CD14-positive monocyte (primary cell): ENCODE measurements at regions not wholly inside any gene's neighbourhood (a gene's known extent, or its start where the extent isn't known, plus 50 kb on each side); places are given as distances from the start of the nearest gene placed in this dataset.

Source experiments
- DNase-seq, 3 donors: peaks; one replicate each; pipeline ENCODE4 v3.0.0-alpha.2; 2011 to 2022
- H2AFZ ChIP-seq: 2 replicates; pipeline ENCODE4 v1.6.0; 2012; ENCODE audit warnings: mild to moderate bottlenecking, low read depth, low read length, inconsistent platforms; ENCODE audit not compliant: insufficient read depth, poor library complexity, severe bottlenecking
- H3K27ac ChIP-seq, 2 donors: 1 replicate in 1 of 2; 2 replicates in 1 of 2; pipeline ENCODE4 v1.5.1; 2012 to 2013; ENCODE audit warnings: low read length in 2 of 2, control low read depth in 1 of 2, inconsistent platforms in 1 of 2, low read depth in 1 of 2, mild to moderate bottlenecking in 1 of 2
- H3K27me3 ChIP-seq, 2 donors: one replicate each; pipeline versions ENCODE4 v1.6.0 to v1.6.1; 2011 to 2013; ENCODE audit warnings: low read length in 2 of 2; ENCODE audit not compliant: control insufficient read depth in 2 of 2, insufficient read depth in 2 of 2
- H3K36me3 ChIP-seq, 2 donors: replicated peaks in 1 of 2; 1 replicate in 1 of 2; 2 replicates in 1 of 2; pipeline versions ENCODE4 v1.5.1 to v1.6.1; 2012 to 2013; ENCODE audit warnings: low read length in 2 of 2, control low read depth in 1 of 2, inconsistent platforms in 1 of 2, mild to moderate bottlenecking in 1 of 2; ENCODE audit not compliant: insufficient read depth in 2 of 2, control insufficient read depth in 1 of 2
- H3K4me1 ChIP-seq, 2 donors: 1 replicate in 1 of 2; 2 replicates in 1 of 2; pipeline versions ENCODE4 v1.5.1 to v1.6.1; 2012 to 2013; ENCODE audit warnings: low read length in 2 of 2, control low read depth in 1 of 2, inconsistent platforms in 1 of 2, mild to moderate bottlenecking in 1 of 2, moderate library complexity in 1 of 2; ENCODE audit not compliant: insufficient read depth in 2 of 2, control insufficient read depth in 1 of 2
- H3K4me2 ChIP-seq: replicated peaks from 2 replicates; pipeline ENCODE3; 2012; ENCODE audit warnings: low read length, moderate library complexity, mild to moderate bottlenecking; ENCODE audit not compliant: poor library complexity, severe bottlenecking; ENCODE audit errors: extremely low read depth
- H3K4me3 ChIP-seq, 3 experiments: fragments of 200-600 bp in 1 of 3; sonication (generic) in 1 of 3; replicated peaks in 1 of 3; 1 replicate in 2 of 3; 2 replicates in 1 of 3; pipeline ENCODE4 v1.5.1; 2011 to 2013; ENCODE audit warnings: low read length in 3 of 3, mild to moderate bottlenecking in 3 of 3, control low read depth in 2 of 3, low read depth in 2 of 3, inconsistent platforms in 1 of 3, moderate library complexity in 1 of 3
- H3K79me2 ChIP-seq: 2 replicates; pipeline ENCODE4 v1.6.0; 2012; ENCODE audit warnings: mild to moderate bottlenecking, control low read depth, inconsistent platforms, low read length, moderate library complexity; ENCODE audit not compliant: insufficient read depth
- H3K9ac ChIP-seq: 2 replicates; pipeline ENCODE4 v1.6.0; 2017; ENCODE audit warnings: low read length, mild to moderate bottlenecking; ENCODE audit not compliant: insufficient read depth, poor library complexity, severe bottlenecking
- H3K9me3 ChIP-seq, 2 donors: replicated peaks in 1 of 2; 1 replicate in 1 of 2; 2 replicates in 1 of 2; pipeline versions ENCODE4 v1.5.1 to v1.6.1; 2012 to 2013; ENCODE audit warnings: low read length in 2 of 2, control low read depth in 1 of 2; ENCODE audit not compliant: control insufficient read depth in 1 of 2, insufficient read depth in 1 of 2
- H4K20me1 ChIP-seq: 2 replicates; pipeline ENCODE4 v1.6.0; 2012; ENCODE audit warnings: mild to moderate bottlenecking, low read length, control low read depth, moderate library complexity; ENCODE audit not compliant: insufficient read depth
- H3K27ac Mint-ChIP-seq, 7 donors: one replicate each; pipeline ENCODE4 v1.8.0; 2020; ENCODE audit warnings: mild to moderate bottlenecking in 7 of 7, mixed read lengths in 7 of 7, moderate library complexity in 6 of 7, inconsistent platforms in 2 of 7
- H3K27me3 Mint-ChIP-seq, 3 donors: one replicate each; pipeline ENCODE4 v1.8.0; 2021 to 2022; ENCODE audit warnings: low read depth in 3 of 3, mild to moderate bottlenecking in 3 of 3, mixed read lengths in 3 of 3, moderate library complexity in 3 of 3, inconsistent platforms in 1 of 3
- H3K36me3 Mint-ChIP-seq, 2 donors: one replicate each; pipeline ENCODE4 v1.8.0; 2020; ENCODE audit warnings: mixed read lengths in 2 of 2, inconsistent platforms in 1 of 2, mild to moderate bottlenecking in 1 of 2
- H3K4me1 Mint-ChIP-seq: one replicate; pipeline ENCODE4 v1.8.0; 2020; ENCODE audit warnings: mild to moderate bottlenecking, mixed read lengths
- H3K4me3 Mint-ChIP-seq, 2 donors: one replicate each; pipeline ENCODE4 v1.8.0; 2020; ENCODE audit warnings: mild to moderate bottlenecking in 2 of 2, mixed read lengths in 2 of 2, moderate library complexity in 1 of 2
- H3K9me3 Mint-ChIP-seq, 7 donors: one replicate each; pipeline ENCODE4 v1.8.0; 2020 to 2022; ENCODE audit warnings: mixed read lengths in 7 of 7, mild to moderate bottlenecking in 6 of 7, moderate library complexity in 6 of 7, inconsistent platforms in 2 of 7
- WGBS: methylation state at CpG from one replicate; pipeline ENCODE4 v1.1.5; 2013; ENCODE audit warnings: missing lambda C conversion rate; ENCODE audit not compliant: insufficient coverage; 5-methylcytosine and 5-hydroxymethylcytosine counted together
- intact Hi-C, 2 donors: fragments of 100-400 bp; cut with micrococcal nuclease; formaldehyde crosslinking; loops; one replicate each; pipeline versions ENCODE4 v1.15.0 to v1.15.1; 2023
- TF ChIP-seq, protein P1 (sequence below): fragments of 200-600 bp; IDR thresholded peaks from one replicate; pipeline ENCODE4 v1.8.0; 2022; ENCODE audit warnings: antibody characterized with exemption, mild to moderate bottlenecking

GRCh38 chr2:14126846-14127245 is 505.7 kb upstream of the LRATD1 start:
- Mint-ChIP-seq H3K4me1 (no peaks in the 10 kb centered on the region), H3K36me3 (no peaks in the 10 kb centered on the region), H3K4me3 (no peak overlapping the region), H3K27ac (no peak overlapping the region), H3K9me3 (peaks cover 0 to 6% (median 0%) of the 10 kb centered on the region in 7 donors), H3K27me3 (no peaks in the 10 kb centered on the region)
- Histone ChIP-seq H3K9me3 (no peaks in the 10 kb centered on the region), H3K36me3 (no peaks in the 10 kb centered on the region), H3K4me2 (no peak overlapping the region), H3K9ac (no peak overlapping the region), H3K27ac (no peak overlapping the region), H2AFZ (no peak overlapping the region), H4K20me1 (no peaks in the 10 kb centered on the region), H3K27me3 (no peaks in the 10 kb centered on the region), H3K4me1 (no peaks in the 10 kb centered on the region), H3K4me3 (no peak overlapping the region), H3K79me2 (no peaks in the 10 kb centered on the region)
- TF ChIP-seq, protein P1, sequence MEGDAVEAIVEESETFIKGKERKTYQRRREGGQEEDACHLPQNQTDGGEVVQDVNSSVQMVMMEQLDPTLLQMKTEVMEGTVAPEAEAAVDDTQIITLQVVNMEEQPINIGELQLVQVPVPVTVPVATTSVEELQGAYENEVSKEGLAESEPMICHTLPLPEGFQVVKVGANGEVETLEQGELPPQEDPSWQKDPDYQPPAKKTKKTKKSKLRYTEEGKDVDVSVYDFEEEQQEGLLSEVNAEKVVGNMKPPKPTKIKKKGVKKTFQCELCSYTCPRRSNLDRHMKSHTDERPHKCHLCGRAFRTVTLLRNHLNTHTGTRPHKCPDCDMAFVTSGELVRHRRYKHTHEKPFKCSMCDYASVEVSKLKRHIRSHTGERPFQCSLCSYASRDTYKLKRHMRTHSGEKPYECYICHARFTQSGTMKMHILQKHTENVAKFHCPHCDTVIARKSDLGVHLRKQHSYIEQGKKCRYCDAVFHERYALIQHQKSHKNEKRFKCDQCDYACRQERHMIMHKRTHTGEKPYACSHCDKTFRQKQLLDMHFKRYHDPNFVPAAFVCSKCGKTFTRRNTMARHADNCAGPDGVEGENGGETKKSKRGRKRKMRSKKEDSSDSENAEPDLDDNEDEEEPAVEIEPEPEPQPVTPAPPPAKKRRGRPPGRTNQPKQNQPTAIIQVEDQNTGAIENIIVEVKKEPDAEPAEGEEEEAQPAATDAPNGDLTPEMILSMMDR: no peak
- WGBS: no CpG with 5 or more reads among the region's 2 CpGs
- no peak for DNase-seq
- intact Hi-C loops: no loop called here

DNA sequence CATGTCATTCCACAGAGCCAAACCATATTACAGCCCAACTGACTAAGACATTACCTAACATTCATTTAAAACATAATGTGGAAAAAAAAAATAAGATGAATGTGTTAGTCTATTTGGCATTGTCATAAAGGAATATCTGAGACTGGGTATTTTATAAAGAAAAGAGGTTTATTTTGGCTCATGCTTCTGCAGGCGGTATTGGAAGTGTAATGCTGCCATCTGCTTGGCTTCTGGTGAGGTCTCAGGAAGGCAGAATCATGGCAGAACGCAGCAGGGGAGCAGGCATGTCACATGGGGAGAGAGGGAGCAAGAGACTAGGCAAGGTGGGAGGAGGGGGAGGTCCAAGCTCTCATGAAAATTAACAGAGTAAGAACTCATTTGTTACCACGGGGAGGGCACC is 504.8 kb upstream of the LRATD1 start:
- Histone ChIP-seq H3K27ac (no peak overlapping the region), H3K4me2 (no peak overlapping the region), H3K79me2 (no peaks in the 10 kb centered on the region), H3K9me3 (no peaks in the 10 kb centered on the region), H3K4me3 (no peak overlapping the region), H3K27me3 (no peaks in the 10 kb centered on the region), H2AFZ (no peak overlapping the region), H3K4me1 (no peaks in the 10 kb centered on the region), H3K36me3 (no peaks in the 10 kb centered on the region), H3K9ac (no peak overlapping the region), H4K20me1 (no peaks in the 10 kb centered on the region)
- H3K9me3 Mint-ChIP-seq: peaks cover 0 to 4% (median 0%) of the 10 kb centered on the region in 7 donors
- H3K36me3 Mint-ChIP-seq: no peaks in the 10 kb centered on the region
- no peaks in the 10 kb centered on the region for H3K4me1 Mint-ChIP-seq
- 97% methylated on average over 2 of the region's 3 CpGs for WGBS
- no peak overlapping the region for H3K4me3 Mint-ChIP-seq
- no peaks in the 10 kb centered on the region for H3K27me3 Mint-ChIP-seq
- TF ChIP-seq, protein P1: no peak
- H3K27ac Mint-ChIP-seq: no peak overlapping the region
- intact Hi-C loops: no loop called here
- DNase-seq: no peak
